ENCODE measurements at regions not wholly inside any gene's neighbourhood (a gene's known extent, or its start where the extent isn't known, plus 50 kb on each side); places are given as distances from the start of the nearest gene placed in this dataset.

DNA sequence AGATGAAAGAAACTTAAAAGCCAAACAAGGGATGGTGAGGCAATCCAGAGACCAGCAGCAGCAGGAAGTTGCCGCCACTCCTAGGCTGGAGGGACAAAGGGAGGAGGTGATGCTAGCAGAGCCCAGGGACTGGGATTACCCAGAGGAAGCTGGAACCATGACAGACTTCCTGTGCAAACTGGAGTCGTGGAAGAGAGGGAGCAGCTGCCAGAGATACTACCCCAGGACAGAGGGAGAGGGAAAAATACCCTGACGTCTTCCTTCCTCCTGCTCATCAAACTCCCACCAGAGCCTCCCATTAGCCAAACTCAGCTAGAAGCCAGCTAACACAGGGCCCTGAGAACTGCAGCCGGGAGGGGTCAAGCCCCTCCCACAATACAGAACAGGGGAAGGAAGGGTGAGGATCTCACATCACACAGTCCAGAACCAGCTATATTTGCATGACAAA lies 101.2 kb upstream of the KLF3 start:
- Histone ChIP-seq H3K4me3 (replicated peaks in 1 of 3) (no peak overlapping the region), H3K4me1 (peaks cover 12 to 30% of the 10 kb centered on the region in 2 donors), H3K27me3 (no peaks in the 10 kb centered on the region), H3K9me3 (no peaks in the 10 kb centered on the region), H3K36me3 (no peaks in the 10 kb centered on the region), H3K27ac (no peak overlapping the region)
- WGBS, 2 donors = 43 to 60% methylated on average over 4 of the region's 4 CpGs
- DNase-seq = peak; percentile 19 to 26
- intact Hi-C loops (cut with DNase I) = loop anchor here (10.0 kb wide), 1 partner anchor 238 kb away; no protein-coding TSS in a partner anchor
- TF ChIP-seq POLR2A (IDR thresholded peaks at IDR 0.05) = no peak

- 38 to 41% methylated on average over 9 of the region's 9 CpGs for WGBS, 2 donors
- DNase-seq = peak; percentile 35 to 57
- Histone ChIP-seq H3K36me3 (no peaks in the 10 kb centered on the region), H3K27me3 (no peaks in the 10 kb centered on the region), H3K27ac (peak overlapping the region; percentile 25 to 84 (median 45)), H3K9me3 (no peaks in the 10 kb centered on the region), H3K4me3 (replicated peaks in 1 of 3) (no peak overlapping the region), H3K4me1 (peaks cover 12 to 30% of the 10 kb centered on the region in 2 donors)
- intact Hi-C loops (cut with DNase I) = loop anchor here (10.0 kb wide), 1 partner anchor 239 kb away; no protein-coding TSS in a partner anchor
- TF ChIP-seq CTCF (IDR thresholded peaks at IDR 0.05) = no peak
- no peak for TF ChIP-seq POLR2A (IDR thresholded peaks at IDR 0.05)
Measured at GRCh38 chr4:38563707-38564495, 100.1 kb upstream of the KLF3 start.

- no peaks in the 10 kb centered on the region for H3K36me3 ChIP-seq
- peaks cover 12 to 30% of the 10 kb centered on the region in 2 donors for H3K4me1 ChIP-seq
- no peaks in the 10 kb centered on the region for H3K9me3 ChIP-seq
- H3K27me3 ChIP-seq = no peaks in the 10 kb centered on the region
- TF ChIP-seq CTCF (IDR thresholded peaks at IDR 0.05) (no peak), POLR2A (IDR thresholded peaks at IDR 0.05) (no peak)
- intact Hi-C loops (cut with DNase I) = loop anchor here (10.0 kb wide), 1 partner anchor 241 kb away; no protein-coding TSS in a partner anchor
- peak overlapping the region in 1 of 3 donors; percentile 37 for H3K27ac ChIP-seq
- 57 to 62% methylated on average over 12 of the region's 12 CpGs for WGBS, 2 donors
- DNase-seq = peak; percentile 66 to 68
- H3K4me3 ChIP-seq (replicated peaks in 1 of 3) = no peak overlapping the region
Measured at GRCh38 chr4:38565271-38566199, 98.5 kb upstream of the KLF3 start.

- Histone ChIP-seq H3K4me3 (replicated peaks in 1 of 3) (no peak overlapping the region), H3K27ac (no peak overlapping the region), H3K27me3 (no peaks in the 10 kb centered on the region), H3K36me3 (no peaks in the 10 kb centered on the region), H3K9me3 (no peaks in the 10 kb centered on the region), H3K4me1 (peaks cover 12 to 30% of the 10 kb centered on the region in 2 donors)
- TF ChIP-seq POLR2A (IDR thresholded peaks at IDR 0.05) (no peak), CTCF (IDR thresholded peaks at IDR 0.05) (no peak)
- intact Hi-C loops (cut with DNase I) = loop anchor here (10.0 kb wide), 1 partner anchor 242 kb away; no protein-coding TSS in a partner anchor
- WGBS, 2 donors = 98% methylated on average over 4 of the region's 4 CpGs
- no peak for DNase-seq
Measured at GRCh38 chr4:38566806-38567398, 97.1 kb upstream of the KLF3 start.

GRCh38 chr4:38567457-38567856 lies 96.5 kb upstream of the KLF3 start:
- no peak for TF ChIP-seq CTCF (IDR thresholded peaks at IDR 0.05)
- no peak for TF ChIP-seq POLR2A (IDR thresholded peaks at IDR 0.05)
- intact Hi-C loops (cut with DNase I) = loop anchor here (10.0 kb wide), 1 partner anchor 243 kb away; no protein-coding TSS in a partner anchor
- H3K36me3 ChIP-seq = no peaks in the 10 kb centered on the region
- no peaks in the 10 kb centered on the region for H3K27me3 ChIP-seq
- 95 to 97% methylated on average over 5 of the region's 5 CpGs for WGBS, 2 donors
- H3K4me3 ChIP-seq (replicated peaks in 1 of 3) = no peak overlapping the region
- no peaks in the 10 kb centered on the region for H3K9me3 ChIP-seq
- DNase-seq = no peak
- H3K4me1 ChIP-seq = peaks cover 12 to 30% of the 10 kb centered on the region in 2 donors
- no peak overlapping the region for H3K27ac ChIP-seq
